Bronchial epithelial cell (primary cell): ENCODE measurements at regions not wholly inside any gene's neighbourhood (a gene's known extent, or its start where the extent isn't known, plus 50 kb on each side); places are given as distances from the start of the nearest gene placed in this dataset.
"Not testable (repeated sequence)": the region's sequence is repeated elsewhere in the genome, so short reads cannot be mapped to it uniquely, and the experiment has no call there.

Source experiments
- DNase-seq: peaks from one replicate; pipeline ENCODE4 v3.0.0-alpha.2; 2010; ENCODE audit warnings: low read depth
- FAIRE-seq: peaks from 2 replicates; lab custom pipeline; 2011; peaks lifted over from hg19 to GRCh38; lab: Jason Lieb, UNC
- H3K27me3 ChIP-seq: 2 replicates; pipeline ENCODE4 v1.5.1; 2011; ENCODE audit warnings: low read length; ENCODE audit not compliant: control insufficient read depth, insufficient read depth
- H3K36me3 ChIP-seq: 2 replicates; pipeline ENCODE4 v1.5.1; 2011; ENCODE audit warnings: low read length; ENCODE audit not compliant: control insufficient read depth, insufficient read depth
- H3K4me3 ChIP-seq: 2 replicates; pipeline ENCODE4 v1.5.1; 2011; ENCODE audit warnings: mild to moderate bottlenecking, low read depth, low read length, control low read depth
- TF ChIP-seq, protein P1 (sequence below): IDR thresholded peaks from 2 replicates; pipeline ENCODE4 v1.5.1; 2011; ENCODE audit warnings: mild to moderate bottlenecking, moderate library complexity, low read length, control low read depth, inconsistent platforms; ENCODE audit not compliant: insufficient read depth, severe bottlenecking

DNA sequence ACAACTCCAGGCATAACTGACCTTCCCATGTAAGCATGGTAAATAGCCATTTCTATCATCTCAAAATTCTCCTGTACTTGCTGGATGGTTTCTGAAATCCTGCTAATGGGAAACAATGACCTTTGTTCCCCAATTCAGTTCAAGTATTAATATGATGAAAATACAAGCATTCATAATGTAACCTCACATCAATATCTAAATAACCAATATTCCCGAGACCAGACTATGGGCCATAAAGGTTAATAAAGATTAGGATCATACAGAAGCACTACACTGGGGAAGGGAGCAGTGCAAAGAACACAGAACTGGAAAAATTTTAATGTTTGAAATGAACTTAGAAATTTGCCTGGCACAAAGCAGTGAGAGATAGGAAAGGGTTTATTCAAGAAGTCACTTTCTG is 151.3 kb upstream of the SETMAR start:
- Histone ChIP-seq H3K27me3 (no peaks in the 10 kb centered on the region), H3K4me3 (no peak overlapping the region), H3K36me3 (no peaks in the 10 kb centered on the region)
- TF ChIP-seq, protein P1, sequence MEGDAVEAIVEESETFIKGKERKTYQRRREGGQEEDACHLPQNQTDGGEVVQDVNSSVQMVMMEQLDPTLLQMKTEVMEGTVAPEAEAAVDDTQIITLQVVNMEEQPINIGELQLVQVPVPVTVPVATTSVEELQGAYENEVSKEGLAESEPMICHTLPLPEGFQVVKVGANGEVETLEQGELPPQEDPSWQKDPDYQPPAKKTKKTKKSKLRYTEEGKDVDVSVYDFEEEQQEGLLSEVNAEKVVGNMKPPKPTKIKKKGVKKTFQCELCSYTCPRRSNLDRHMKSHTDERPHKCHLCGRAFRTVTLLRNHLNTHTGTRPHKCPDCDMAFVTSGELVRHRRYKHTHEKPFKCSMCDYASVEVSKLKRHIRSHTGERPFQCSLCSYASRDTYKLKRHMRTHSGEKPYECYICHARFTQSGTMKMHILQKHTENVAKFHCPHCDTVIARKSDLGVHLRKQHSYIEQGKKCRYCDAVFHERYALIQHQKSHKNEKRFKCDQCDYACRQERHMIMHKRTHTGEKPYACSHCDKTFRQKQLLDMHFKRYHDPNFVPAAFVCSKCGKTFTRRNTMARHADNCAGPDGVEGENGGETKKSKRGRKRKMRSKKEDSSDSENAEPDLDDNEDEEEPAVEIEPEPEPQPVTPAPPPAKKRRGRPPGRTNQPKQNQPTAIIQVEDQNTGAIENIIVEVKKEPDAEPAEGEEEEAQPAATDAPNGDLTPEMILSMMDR, result no peak
- FAIRE-seq (no peak), DNase-seq (no peak)

DNA sequence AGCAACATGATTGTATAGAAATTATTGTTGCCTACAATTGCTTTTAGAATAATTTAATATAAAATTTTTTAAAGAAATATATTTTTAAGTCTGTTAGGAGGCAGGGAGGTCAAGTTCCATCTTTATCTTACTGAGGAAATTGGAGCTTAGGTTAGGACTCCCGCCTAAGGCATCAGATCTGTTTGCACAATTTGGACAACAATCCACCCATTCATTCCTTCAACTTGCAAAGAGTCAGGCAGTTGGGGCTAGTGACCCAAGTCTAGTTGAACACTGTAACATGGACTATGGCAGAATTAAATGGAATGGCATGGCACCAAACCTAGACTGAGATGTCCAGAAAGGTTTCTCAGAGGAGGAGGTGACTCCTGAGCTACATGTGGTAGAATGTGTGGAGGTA is 149.4 kb upstream of the SETMAR start:
- H3K27me3 ChIP-seq, result no peaks in the 10 kb centered on the region
- peak; percentile 13 for FAIRE-seq
- no peak for DNase-seq
- no peaks in the 10 kb centered on the region for H3K36me3 ChIP-seq
- TF ChIP-seq, protein P1, result no peak
- H3K4me3 ChIP-seq, result no peak overlapping the region

DNA sequence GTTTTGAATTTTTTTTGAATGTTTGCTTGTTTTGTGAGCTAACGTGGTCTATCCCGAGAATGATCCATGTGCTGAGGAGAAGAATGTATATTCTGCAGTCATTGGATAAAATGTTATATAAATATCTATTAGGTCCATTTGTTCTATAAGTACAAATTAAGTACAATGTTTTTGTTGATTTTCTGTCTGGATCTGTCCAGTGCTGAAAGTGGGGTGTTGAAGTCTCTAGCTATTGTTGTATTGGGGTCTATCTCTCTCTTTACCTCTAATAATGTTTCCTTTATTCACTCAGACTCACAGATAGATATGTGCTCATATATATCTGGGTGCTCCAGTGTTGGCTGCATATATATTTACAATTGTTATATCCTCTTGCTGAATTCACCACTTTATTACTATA is 144.8 kb upstream of the SETMAR start:
- TF ChIP-seq, protein P1, result no peak
- FAIRE-seq (no peak), DNase-seq (no peak)
- Histone ChIP-seq H3K27me3 (no peaks in the 10 kb centered on the region), H3K36me3 (no peaks in the 10 kb centered on the region), H3K4me3 (no peak overlapping the region)

DNA sequence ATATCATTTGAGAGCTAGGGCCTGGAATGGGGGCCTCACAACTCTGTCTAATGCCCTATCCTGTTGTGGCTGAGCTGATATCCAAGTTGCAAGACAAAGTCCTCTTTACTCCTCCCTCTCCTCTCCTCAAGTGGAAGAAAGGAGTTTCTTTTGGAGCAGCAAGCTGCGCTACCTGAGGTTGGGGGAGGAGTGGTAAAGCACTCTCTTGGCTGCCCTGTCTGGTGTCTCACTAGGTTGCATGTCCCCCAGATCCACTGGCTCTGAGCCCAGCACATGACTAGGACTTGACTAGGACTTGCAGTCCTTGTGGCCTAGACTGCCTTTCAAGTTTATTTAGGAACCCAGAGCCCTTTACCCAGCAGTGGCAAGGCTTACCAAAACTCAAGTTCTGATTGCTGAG is 141.1 kb upstream of the SETMAR start:
- FAIRE-seq (no peak), DNase-seq (no peak)
- TF ChIP-seq, protein P1, result no peak
- Histone ChIP-seq H3K4me3 (no peak overlapping the region), H3K36me3 (no peaks in the 10 kb centered on the region), H3K27me3 (no peaks in the 10 kb centered on the region)

DNA sequence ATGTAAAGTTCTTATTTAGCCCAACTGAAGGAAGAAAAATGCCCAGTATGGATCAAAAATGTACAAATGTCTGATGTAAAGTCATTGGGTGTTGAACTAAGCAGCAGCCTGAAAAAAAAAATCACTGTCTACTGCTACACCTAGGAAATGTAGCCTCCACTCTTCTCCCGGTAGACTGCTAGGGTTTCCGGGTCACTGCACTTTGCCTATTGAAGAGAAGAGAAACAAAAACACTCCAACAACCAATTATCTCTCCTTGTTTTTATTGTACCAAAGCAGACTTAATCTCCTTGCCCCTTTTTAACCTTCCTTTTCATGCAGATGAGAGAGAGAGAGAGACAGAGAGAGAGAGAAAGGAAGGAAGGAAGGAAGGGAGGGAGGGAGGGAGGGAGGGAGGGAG is 140.2 kb upstream of the SETMAR start:
- Histone ChIP-seq H3K36me3 (no peaks in the 10 kb centered on the region), H3K27me3 (no peaks in the 10 kb centered on the region), H3K4me3 (no peak overlapping the region)
- TF ChIP-seq, protein P1, result no peak
- no peak for DNase-seq
- no peak for FAIRE-seq

DNA sequence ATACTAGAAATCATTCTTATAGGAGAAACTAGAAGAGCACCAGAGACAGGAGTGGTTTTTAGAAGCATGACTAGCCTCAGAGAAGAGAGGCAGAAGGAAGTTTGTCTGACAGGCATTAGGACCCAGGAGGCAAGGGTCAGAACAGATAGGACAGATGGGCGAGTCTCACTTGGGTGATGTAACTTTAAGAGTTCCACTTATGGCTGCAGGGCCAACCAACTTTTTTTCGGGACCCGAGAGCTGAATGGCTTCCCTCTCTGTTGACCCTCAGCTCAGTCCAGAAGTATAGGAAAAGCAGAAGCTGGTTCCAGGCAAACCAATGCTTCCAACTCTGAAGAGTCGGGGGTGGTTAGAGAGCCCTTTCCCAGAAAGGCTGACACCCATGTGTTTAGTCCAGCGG is 136.6 kb upstream of the SETMAR start:
- Histone ChIP-seq H3K36me3 (no peaks in the 10 kb centered on the region), H3K27me3 (no peaks in the 10 kb centered on the region), H3K4me3 (no peak overlapping the region)
- DNase-seq (no peak), FAIRE-seq (no peak)
- TF ChIP-seq, protein P1, result no peak

DNA sequence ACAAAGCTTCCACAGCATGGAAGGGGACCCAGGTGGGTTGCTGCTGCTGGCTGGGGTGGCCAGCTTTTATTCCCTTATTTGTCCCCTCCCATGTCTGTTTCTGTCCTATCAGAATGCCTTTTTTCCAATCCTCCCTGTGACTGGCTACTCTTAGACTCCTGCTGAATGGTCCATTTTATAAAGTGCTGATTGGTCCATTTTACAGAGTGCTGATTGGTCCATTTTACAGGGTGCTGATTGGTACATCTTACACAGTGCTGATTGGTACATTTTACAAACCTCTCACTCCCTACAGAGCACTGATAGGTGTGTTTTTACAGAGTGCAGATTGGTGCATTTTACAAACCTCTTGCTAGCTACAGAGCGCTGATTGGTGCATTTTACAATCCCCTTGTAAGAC is 135.9 kb upstream of the SETMAR start:
- FAIRE-seq, DNase-seq, H3K4me3 ChIP-seq, H3K27me3 ChIP-seq, H3K36me3 ChIP-seq: not testable (repeated sequence)
